Hepatocyte (in vitro differentiated cells): ENCODE measurements at regions not wholly inside any gene's neighbourhood (a gene's known extent, or its start where the extent isn't known, plus 50 kb on each side); places are given as distances from the start of the nearest gene placed in this dataset.
A peak's percentile ranks its signal among the peaks of the same experiment; 100 is the strongest.

Experiments
- DNase-seq: peaks from one replicate; pipeline ENCODE4 v3.0.0-alpha.2; 2016; ENCODE audit warnings: low spot score
- H2AFZ ChIP-seq: fragments of 200-600 bp; sonication (generic); 2 replicates; pipeline ENCODE4 v1.6.0; 2016; ENCODE audit warnings: antibody characterized with exemption, mild to moderate bottlenecking
- H3K27ac ChIP-seq: fragments of 200-600 bp; sonication (generic); 2 replicates; pipeline ENCODE4 v1.5.1; 2016; ENCODE audit warnings: mild to moderate bottlenecking
- H3K27me3 ChIP-seq: fragments of 200-600 bp; sonication (generic); 2 replicates; pipeline ENCODE4 v1.6.1; 2016
- H3K36me3 ChIP-seq: fragments of 200-600 bp; sonication (generic); replicated peaks from 2 replicates; pipeline ENCODE4 v1.5.1; 2016; ENCODE audit warnings: low read depth; ENCODE audit not compliant: insufficient read depth
- H3K4me1 ChIP-seq: fragments of 200-600 bp; sonication (generic); 2 replicates; pipeline ENCODE4 v1.5.1; 2016; ENCODE audit warnings: mild to moderate bottlenecking, moderate library complexity; ENCODE audit not compliant: insufficient read depth
- H3K4me2 ChIP-seq: fragments of 200-600 bp; sonication (generic); 2 replicates; pipeline ENCODE4 v1.6.0; 2016
- H3K4me3 ChIP-seq: fragments of 200-600 bp; sonication (generic); 2 replicates; pipeline ENCODE4 v1.5.1; 2016; ENCODE audit warnings: mild to moderate bottlenecking
- H3K79me2 ChIP-seq: fragments of 200-600 bp; sonication (generic); 2 replicates; pipeline ENCODE4 v1.6.0; 2017; ENCODE audit warnings: mild to moderate bottlenecking
- H3K9me2 ChIP-seq: fragments of 200-600 bp; sonication (generic); replicated peaks from 2 replicates; pipeline ENCODE4 v1.6.0; 2017; ENCODE audit warnings: mild to moderate bottlenecking; ENCODE audit not compliant: insufficient read depth
- H3K9me3 ChIP-seq: fragments of 200-600 bp; sonication (generic); 2 replicates; pipeline ENCODE4 v1.5.1; 2016; ENCODE audit warnings: low read depth, mild to moderate bottlenecking
- H4K20me1 ChIP-seq: fragments of 200-600 bp; sonication (generic); 2 replicates; pipeline ENCODE4 v1.6.0; 2016; ENCODE audit warnings: mild to moderate bottlenecking; ENCODE audit not compliant: insufficient read depth, poor library complexity, severe bottlenecking
- CTCF ChIP-seq: fragments of 200-600 bp; sonication (generic); IDR thresholded peaks from 2 replicates; pipeline ENCODE4 v1.5.1; 2016; ENCODE audit warnings: antibody characterized with exemption, mild to moderate bottlenecking; ENCODE audit not compliant: poor library complexity
- EZH2 ChIP-seq: fragments of 200-600 bp; sonication (generic); IDR thresholded peaks from 2 replicates; pipeline ENCODE4 v1.6.1; 2016; ENCODE audit warnings: antibody characterized with exemption, mild to moderate bottlenecking, borderline replicate concordance
- EZH2phosphoT487 ChIP-seq: fragments of 200-600 bp; sonication (generic); IDR thresholded peaks from one replicate; pipeline ENCODE4 v1.6.1; 2018; ENCODE audit warnings: antibody characterized with exemption, mild to moderate bottlenecking, low read depth, moderate library complexity; ENCODE audit not compliant: unreplicated experiment, severe bottlenecking
- WGBS: methylation state at CpG from one replicate; pipeline ENCODE4 v1.1.6; 2016; ENCODE audit warnings: low lambda C conversion rate; ENCODE audit errors: missing lambda C conversion rate; 5-methylcytosine and 5-hydroxymethylcytosine counted together

DNA sequence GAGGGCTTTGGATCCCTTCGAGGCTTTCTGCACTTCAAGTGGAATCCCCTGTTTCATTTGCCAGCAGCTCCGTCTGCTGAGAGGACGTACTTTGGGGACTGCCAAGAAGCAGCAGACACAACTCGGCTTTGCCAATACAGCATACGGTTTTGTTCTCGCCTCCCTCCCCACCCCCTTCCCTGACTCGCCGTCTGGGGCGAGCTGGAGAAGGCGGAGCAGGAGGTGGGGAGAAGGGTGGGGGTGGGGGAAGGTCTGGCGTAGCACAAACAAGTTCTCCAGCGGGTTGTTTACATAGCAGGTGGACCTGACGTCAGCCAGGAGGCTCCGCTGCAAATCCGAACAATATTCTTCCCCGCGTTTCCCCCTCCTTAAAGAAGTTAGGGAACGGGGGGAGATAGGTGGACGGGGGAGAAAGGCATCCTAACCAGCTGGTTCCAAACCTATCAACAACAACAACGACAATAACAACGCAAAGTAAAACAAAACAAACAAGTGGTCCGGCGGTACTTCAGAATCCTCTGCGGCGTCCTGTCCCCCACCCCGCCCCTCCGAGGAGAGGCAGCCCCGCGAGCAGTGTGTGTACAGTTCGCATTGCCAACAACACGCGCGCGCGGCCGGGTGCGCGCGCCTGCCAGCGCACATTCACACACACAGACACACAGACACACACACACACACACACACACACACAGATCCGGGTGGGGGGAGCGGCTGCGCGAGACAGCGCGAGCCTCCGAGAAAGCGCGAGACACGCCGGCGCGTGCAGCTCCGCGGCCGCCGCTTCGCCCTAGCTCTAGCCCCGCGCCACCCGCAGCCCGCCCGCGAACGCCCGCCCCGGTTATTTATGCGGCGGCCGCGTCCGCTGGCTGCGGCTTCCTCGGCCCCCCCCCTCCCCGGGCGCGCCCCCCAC is 167.0 kb upstream of the PPP1R3A start:
- Histone ChIP-seq H4K20me1 (no peaks in the 10 kb centered on the region), H3K27me3 (peaks cover 30% of the 10 kb centered on the region), H3K79me2 (peaks cover 12% of the 10 kb centered on the region), H3K9me2 (no peaks in the 10 kb centered on the region), H3K4me2 (peak overlapping the region; percentile 92), H2AFZ (peak overlapping the region; percentile 87), H3K9me3 (no peaks in the 10 kb centered on the region), H3K4me1 (peaks cover 17% of the 10 kb centered on the region), H3K27ac (peak overlapping the region; percentile 97), H3K4me3 (peak overlapping the region; percentile 59), H3K36me3 (no peaks in the 10 kb centered on the region)
- TF ChIP-seq CTCF (no peak), EZH2phosphoT487 (no peak), EZH2 (no peak)
- DNase-seq = peak; percentile 92
- WGBS = 0% methylated on average over 33 of the region's 77 CpGs

DNA sequence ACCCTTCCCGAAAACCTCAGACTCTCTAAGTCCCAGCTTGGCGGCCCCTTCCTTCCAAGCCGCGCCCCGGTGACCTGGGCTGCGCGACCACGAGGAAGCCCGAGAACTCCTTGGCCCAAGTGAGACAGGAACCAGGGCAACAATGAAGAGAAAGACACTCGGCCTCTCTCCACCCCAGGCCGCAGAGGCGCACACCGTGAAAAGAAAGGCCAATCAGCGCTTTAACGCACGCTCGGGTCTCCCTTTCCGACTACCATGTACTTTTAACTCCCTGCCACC is 166.4 kb upstream of the PPP1R3A start:
- peaks cover 30% of the 10 kb centered on the region for H3K27me3 ChIP-seq
- DNase-seq = no peak
- H3K9me3 ChIP-seq = no peaks in the 10 kb centered on the region
- peak overlapping the region; percentile 87 for H2AFZ ChIP-seq
- H3K36me3 ChIP-seq = no peaks in the 10 kb centered on the region
- H3K4me3 ChIP-seq = peak overlapping the region; percentile 27
- peaks cover 17% of the 10 kb centered on the region for H3K4me1 ChIP-seq
- peak overlapping the region; percentile 97 for H3K27ac ChIP-seq
- H3K4me2 ChIP-seq = peak overlapping the region; percentile 92
- 7% methylated on average over 18 of the region's 18 CpGs for WGBS
- no peaks in the 10 kb centered on the region for H4K20me1 ChIP-seq
- TF ChIP-seq EZH2 (peak; percentile 15), CTCF (no peak), EZH2phosphoT487 (no peak)
- peaks cover 9% of the 10 kb centered on the region for H3K79me2 ChIP-seq
- no peaks in the 10 kb centered on the region for H3K9me2 ChIP-seq

- H4K20me1 ChIP-seq = no peaks in the 10 kb centered on the region
- 5% methylated on average over 49 of the region's 64 CpGs for WGBS
- no peaks in the 10 kb centered on the region for H3K9me3 ChIP-seq
- H2AFZ ChIP-seq = peak overlapping the region; percentile 87
- peak overlapping the region; percentile 92 for H3K4me2 ChIP-seq
- H3K27ac ChIP-seq = peak overlapping the region; percentile 97
- H3K27me3 ChIP-seq = peaks cover 30% of the 10 kb centered on the region
- peaks cover 17% of the 10 kb centered on the region for H3K4me1 ChIP-seq
- TF ChIP-seq CTCF = no peak
- TF ChIP-seq EZH2 = peak; percentile 27
- DNase-seq = peak; percentile 62
- peaks cover 5% of the 10 kb centered on the region for H3K79me2 ChIP-seq
- H3K36me3 ChIP-seq = no peaks in the 10 kb centered on the region
- H3K4me3 ChIP-seq = peak overlapping the region; percentile 27
- no peaks in the 10 kb centered on the region for H3K9me2 ChIP-seq
Measured at GRCh38 chr7:114084472-114085312, 165.9 kb upstream of the PPP1R3A start.
